ENCODE measurements at regions not wholly inside any gene's neighbourhood (a gene's known extent, or its start where the extent isn't known, plus 50 kb on each side); places are given as distances from the start of the nearest gene placed in this dataset.

GRCh38 chr15:29490747-29491471 is 221.3 kb upstream of the NSMCE3 start:
- DNase-seq, result no peak

- DNase-seq, result no peak
These were observed 211.3 kb upstream of the NSMCE3 start for GRCh38 chr15:29480949-29481348.

GRCh38 chr15:29480278-29480677 is 210.7 kb upstream of the NSMCE3 start:
- no peak for DNase-seq

GRCh38 chr15:29477256-29477655 is 207.6 kb upstream of the NSMCE3 start:
- DNase-seq, result no peak

GRCh38 chr15:29476503-29477080 is 207.0 kb upstream of the NSMCE3 start:
- no peak for DNase-seq

- no peak for DNase-seq
These were observed 205.5 kb upstream of the NSMCE3 start for GRCh38 chr15:29475096-29475495.

- no peak for DNase-seq
These were observed 204.0 kb upstream of the NSMCE3 start for GRCh38 chr15:29473621-29474105.

- DNase-seq, result no peak
These were observed 203.4 kb upstream of the NSMCE3 start for GRCh38 chr15:29472901-29473445.

GRCh38 chr15:29471757-29472156 is 202.1 kb upstream of the NSMCE3 start:
- no peak for DNase-seq

GRCh38 chr15:29471306-29471705 is 201.7 kb upstream of the NSMCE3 start:
- no peak for DNase-seq

- DNase-seq, result no peak
These were observed 201.2 kb upstream of the NSMCE3 start for GRCh38 chr15:29470794-29471193.

GRCh38 chr15:29470311-29470710 is 200.7 kb upstream of the NSMCE3 start:
- DNase-seq, result peak in 1 of 14 donors; percentile 58

GRCh38 chr15:29468899-29469298 is 199.3 kb upstream of the NSMCE3 start:
- no peak for DNase-seq

- no peak for DNase-seq
These were observed 197.5 kb upstream of the NSMCE3 start for GRCh38 chr15:29467091-29467490.

- DNase-seq, result no peak
These were observed 196.7 kb upstream of the NSMCE3 start for GRCh38 chr15:29466292-29466691.

GRCh38 chr15:29465816-29466215 is 196.2 kb upstream of the NSMCE3 start:
- peak in 1 of 14 donors; percentile 69 for DNase-seq

- peak in 1 of 14 donors; percentile 52 for DNase-seq
These were observed 195.6 kb upstream of the NSMCE3 start for GRCh38 chr15:29465196-29465595.

- DNase-seq, result no peak
These were observed 192.3 kb upstream of the NSMCE3 start for GRCh38 chr15:29461877-29462276.

- no peak for DNase-seq
These were observed 188.7 kb upstream of the NSMCE3 start for GRCh38 chr15:29458361-29458760.

- no peak for DNase-seq
These were observed 188.1 kb upstream of the NSMCE3 start for GRCh38 chr15:29457729-29458128.

GRCh38 chr15:29456964-29457363 is 187.3 kb upstream of the NSMCE3 start:
- no peak for DNase-seq

GRCh38 chr15:29456255-29456654 is 186.6 kb upstream of the NSMCE3 start:
- no peak for DNase-seq

- no peak for DNase-seq
These were observed 185.9 kb upstream of the NSMCE3 start for GRCh38 chr15:29455530-29455929.

GRCh38 chr15:29455055-29455454 is 185.4 kb upstream of the NSMCE3 start:
- DNase-seq, result no peak

Data from C1 segment of cervical spinal cord (tissue), 14 donors.